ENCODE measurements at regions not wholly inside any gene's neighbourhood (a gene's known extent, or its start where the extent isn't known, plus 50 kb on each side); places are given as distances from the start of the nearest gene placed in this dataset.

DNA sequence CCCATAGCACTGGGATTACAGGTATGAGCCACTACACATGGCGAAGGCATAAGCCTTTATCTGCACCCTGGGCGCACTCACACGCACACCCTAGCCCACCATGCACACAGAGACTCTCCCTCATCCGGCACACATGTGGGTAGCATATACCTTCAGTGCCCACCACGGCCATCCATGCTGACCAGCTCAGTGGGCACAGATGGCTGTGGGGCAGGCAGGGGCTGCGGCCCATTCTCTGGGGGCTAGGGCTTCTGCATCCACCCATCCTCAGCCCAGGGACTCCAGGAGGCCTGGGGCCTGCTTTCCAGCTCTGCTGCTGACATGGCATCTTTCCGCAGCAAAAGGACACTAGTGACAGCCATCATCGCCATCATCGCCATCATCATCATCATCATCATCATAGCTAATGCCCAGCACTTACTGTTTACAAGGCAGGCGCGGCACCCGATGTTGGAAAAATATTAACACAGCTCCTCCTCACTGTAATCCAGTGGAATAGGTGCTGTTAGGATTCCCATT is 111.2 kb downstream of the NCOR2 start:
- in situ Hi-C loops (cut with MboI): no loop called here
- ChIA-PET POLR2A (interaction anchor here (0.8 to 1.0 kb wide), 2 partner anchors 8 to 10 kb away, joined by 3 to 4 read pairs; no protein-coding TSS in a partner anchor), RAD21 (ENCODE audit: unreplicated experiment) (interaction anchor here (0.6 to 2.1 kb wide), 7 partner anchors 10 to 110 kb away, joined by 3 to 12 read pairs (median 3); no protein-coding TSS in a partner anchor), SMC1A (ENCODE audit: uncharacterized antibody, unreplicated experiment) (interaction anchor here (0.8 to 3.2 kb wide), 11 partner anchors 8 to 469 kb away, joined by 3 to 13 read pairs (median 3); no protein-coding TSS in a partner anchor), CTCF (interaction anchor here (1.4 to 1.6 kb wide), 4 partner anchors 10 to 316 kb away, joined by 4 to 5 read pairs (median 4); no protein-coding TSS in a partner anchor)
- Histone ChIP-seq H3K9me3 (replicated peaks; ENCODE audit: control insufficient read depth, insufficient read depth, low read length) (no peaks in the 10 kb centered on the region), H2AFZ (ENCODE audit: control insufficient read depth, low read depth, low read length) (no peak overlapping the region), H3K27ac (ENCODE audit: control insufficient read depth, insufficient read depth) (peak overlapping the region; percentile 64), H3K79me2 (ENCODE audit: control insufficient read depth, insufficient read depth, low read length) (peaks cover 50% of the 10 kb centered on the region), H3K4me1 (ENCODE audit: control insufficient read depth, insufficient read depth, low read length) (peaks cover 55% of the 10 kb centered on the region), H4K20me1 (ENCODE audit: control insufficient read depth, insufficient read depth) (no peaks in the 10 kb centered on the region), H3K27me3 (replicated peaks in 1 of 2; ENCODE audit: control insufficient read depth in 2 of 2, insufficient read depth in 2 of 2, low read length in 1 of 2) (no peaks in the 10 kb centered on the region), H3K9ac (ENCODE audit: control insufficient read depth, insufficient read depth, low read length) (no peak overlapping the region), H3K4me2 (ENCODE audit: control insufficient read depth, insufficient read depth) (peak overlapping the region; percentile 86), H3K4me3 (peak overlapping the region; percentile 54; the same call in 1 of the 2 replicates), H3K36me3 (ENCODE audit: control insufficient read depth in 2 of 2, insufficient read depth in 2 of 2, low read length in 1 of 2) (peaks cover 16 to 24% of the 10 kb centered on the region in 2 experiments; a peak in 3 of 4 replicates)
- DNase-seq (ENCODE audit: low read depth, low spot score): no peak
- ATAC-seq: no peak
- intact Hi-C loops (cut with micrococcal nuclease; ENCODE audit: unreplicated experiment): loop anchor here (5.0 to 10.0 kb wide), 2 partner anchors 111 to 229 kb away; partner anchors contain the start of gene NCOR2
- FAIRE-seq: no peak
- 88% methylated on average over 12 of the region's 12 CpGs for WGBS (ENCODE audit: insufficient coverage, insufficient replicate concordance, low lambda C conversion rate, missing lambda C conversion rate)
- BruUV-seq (replicated peaks): TSS peak; percentile 39
- no peak for TF ChIP-seq IRF4 (IDR thresholded peaks at IDR 0.05; ENCODE audit: low read depth, low read length)
- no peak for TF ChIP-seq ESRRA (IDR thresholded peaks at IDR 0.05; ENCODE audit: low read length)
- no peak for TF ChIP-seq MEF2A (IDR thresholded peaks at IDR 0.05; ENCODE audit: insufficient read depth, low read depth, low read length)
- no peak for TF ChIP-seq BHLHE40 (IDR thresholded peaks at IDR 0.05; ENCODE audit: borderline replicate concordance in 1 of 2, low read depth in 2 of 2, low read length in 1 of 2)
- TF ChIP-seq, protein P1, sequence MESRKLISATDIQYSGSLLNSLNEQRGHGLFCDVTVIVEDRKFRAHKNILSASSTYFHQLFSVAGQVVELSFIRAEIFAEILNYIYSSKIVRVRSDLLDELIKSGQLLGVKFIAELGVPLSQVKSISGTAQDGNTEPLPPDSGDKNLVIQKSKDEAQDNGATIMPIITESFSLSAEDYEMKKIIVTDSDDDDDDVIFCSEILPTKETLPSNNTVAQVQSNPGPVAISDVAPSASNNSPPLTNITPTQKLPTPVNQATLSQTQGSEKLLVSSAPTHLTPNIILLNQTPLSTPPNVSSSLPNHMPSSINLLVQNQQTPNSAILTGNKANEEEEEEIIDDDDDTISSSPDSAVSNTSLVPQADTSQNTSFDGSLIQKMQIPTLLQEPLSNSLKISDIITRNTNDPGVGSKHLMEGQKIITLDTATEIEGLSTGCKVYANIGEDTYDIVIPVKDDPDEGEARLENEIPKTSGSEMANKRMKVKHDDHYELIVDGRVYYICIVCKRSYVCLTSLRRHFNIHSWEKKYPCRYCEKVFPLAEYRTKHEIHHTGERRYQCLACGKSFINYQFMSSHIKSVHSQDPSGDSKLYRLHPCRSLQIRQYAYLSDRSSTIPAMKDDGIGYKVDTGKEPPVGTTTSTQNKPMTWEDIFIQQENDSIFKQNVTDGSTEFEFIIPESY (IDR thresholded peaks at IDR 0.05): no peak
- no peak for TF ChIP-seq RB1 (IDR thresholded peaks at IDR 0.05; ENCODE audit: borderline replicate concordance)
- no peak for TF ChIP-seq KAT2A (conservative IDR thresholded peaks at IDR 0.05; ENCODE audit: control insufficient read depth, low read depth, low read length)
- TF ChIP-seq GABPA (IDR thresholded peaks at IDR 0.05; ENCODE audit: low read depth): no peak
- TF ChIP-seq EP300 (IDR thresholded peaks at IDR 0.05; ENCODE audit: borderline replicate concordance in 1 of 2, control insufficient read depth in 1 of 2, low read depth in 2 of 2, low read length in 2 of 2): no peak
- TF ChIP-seq BACH1 (IDR thresholded peaks at IDR 0.05; ENCODE audit: borderline replicate concordance): no peak
- TF ChIP-seq CHD2 (IDR thresholded peaks at IDR 0.05; ENCODE audit: borderline replicate concordance, low read depth, low read length): no peak
- TF ChIP-seq, protein P2, sequence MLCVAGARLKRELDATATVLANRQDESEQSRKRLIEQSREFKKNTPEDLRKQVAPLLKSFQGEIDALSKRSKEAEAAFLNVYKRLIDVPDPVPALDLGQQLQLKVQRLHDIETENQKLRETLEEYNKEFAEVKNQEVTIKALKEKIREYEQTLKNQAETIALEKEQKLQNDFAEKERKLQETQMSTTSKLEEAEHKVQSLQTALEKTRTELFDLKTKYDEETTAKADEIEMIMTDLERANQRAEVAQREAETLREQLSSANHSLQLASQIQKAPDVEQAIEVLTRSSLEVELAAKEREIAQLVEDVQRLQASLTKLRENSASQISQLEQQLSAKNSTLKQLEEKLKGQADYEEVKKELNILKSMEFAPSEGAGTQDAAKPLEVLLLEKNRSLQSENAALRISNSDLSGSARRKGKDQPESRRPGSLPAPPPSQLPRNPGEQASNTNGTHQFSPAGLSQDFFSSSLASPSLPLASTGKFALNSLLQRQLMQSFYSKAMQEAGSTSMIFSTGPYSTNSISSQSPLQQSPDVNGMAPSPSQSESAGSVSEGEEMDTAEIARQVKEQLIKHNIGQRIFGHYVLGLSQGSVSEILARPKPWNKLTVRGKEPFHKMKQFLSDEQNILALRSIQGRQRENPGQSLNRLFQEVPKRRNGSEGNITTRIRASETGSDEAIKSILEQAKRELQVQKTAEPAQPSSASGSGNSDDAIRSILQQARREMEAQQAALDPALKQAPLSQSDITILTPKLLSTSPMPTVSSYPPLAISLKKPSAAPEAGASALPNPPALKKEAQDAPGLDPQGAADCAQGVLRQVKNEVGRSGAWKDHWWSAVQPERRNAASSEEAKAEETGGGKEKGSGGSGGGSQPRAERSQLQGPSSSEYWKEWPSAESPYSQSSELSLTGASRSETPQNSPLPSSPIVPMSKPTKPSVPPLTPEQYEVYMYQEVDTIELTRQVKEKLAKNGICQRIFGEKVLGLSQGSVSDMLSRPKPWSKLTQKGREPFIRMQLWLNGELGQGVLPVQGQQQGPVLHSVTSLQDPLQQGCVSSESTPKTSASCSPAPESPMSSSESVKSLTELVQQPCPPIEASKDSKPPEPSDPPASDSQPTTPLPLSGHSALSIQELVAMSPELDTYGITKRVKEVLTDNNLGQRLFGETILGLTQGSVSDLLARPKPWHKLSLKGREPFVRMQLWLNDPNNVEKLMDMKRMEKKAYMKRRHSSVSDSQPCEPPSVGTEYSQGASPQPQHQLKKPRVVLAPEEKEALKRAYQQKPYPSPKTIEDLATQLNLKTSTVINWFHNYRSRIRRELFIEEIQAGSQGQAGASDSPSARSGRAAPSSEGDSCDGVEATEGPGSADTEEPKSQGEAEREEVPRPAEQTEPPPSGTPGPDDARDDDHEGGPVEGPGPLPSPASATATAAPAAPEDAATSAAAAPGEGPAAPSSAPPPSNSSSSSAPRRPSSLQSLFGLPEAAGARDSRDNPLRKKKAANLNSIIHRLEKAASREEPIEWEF (IDR thresholded peaks at IDR 0.05; ENCODE audit: insufficient replicate concordance, low read depth, low read length): no peak

Data from GM12878 (cell line).